Spleen (tissue), 4 donors: ENCODE measurements at regions not wholly inside any gene's neighbourhood (a gene's known extent, or its start where the extent isn't known, plus 50 kb on each side); places are given as distances from the start of the nearest gene placed in this dataset.

Source experiments
- small RNA-seq, 4 donors: library from RNA; depleted of rRNA; stranded (forward); fragments of <200 nt; gene quantifications; one replicate each; pipeline ENCODE3, GENCODE V24; 2016

Small RNA genes lying in the stretch of these regions (small RNA-seq; reads per million reads assigned to genes)
- gene MTND4LP5 (0 reads per million in 4 donors), gene RF00019 (0 reads per million in 4 donors), gene RNU6-1119P (0 reads per million in 4 donors)
